ENCODE measurements at regions not wholly inside any gene's neighbourhood (a gene's known extent, or its start where the extent isn't known, plus 50 kb on each side); places are given as distances from the start of the nearest gene placed in this dataset.

GRCh38 chrY:8551323-8551722 lies 785.9 kb upstream of the TSPY4 start:
- TF ChIP-seq ZNF33B (CRISPR knock-in tag; IDR thresholded peaks at IDR 0.05) (no peak), ATF3 (CRISPR knock-in tag; IDR thresholded peaks at IDR 0.05) (no peak), DNMT1 (CRISPR knock-in tag; IDR thresholded peaks at IDR 0.05) (no peak), EHMT2 (IDR thresholded peaks at IDR 0.05; ENCODE audit: borderline replicate concordance, low read depth, low read length) (no peak), REST (IDR thresholded peaks at IDR 0.05; ENCODE audit: borderline replicate concordance in 1 of 2, low read depth in 1 of 2, low read length in 2 of 2) (no peak), ZNF280B (CRISPR knock-in tag; IDR thresholded peaks at IDR 0.05; ENCODE audit: borderline replicate concordance) (no peak), POLR2A (IDR thresholded peaks at IDR 0.05; ENCODE audit: insufficient read depth in 1 of 2, low read depth in 2 of 2, low read length in 2 of 2) (no peak), CTCF (CRISPR knock-in tag; IDR thresholded peaks at IDR 0.05) (no peak), IRF1 (CRISPR knock-in tag; IDR thresholded peaks at IDR 0.05; ENCODE audit: low read depth) (no peak), POLR2AphosphoS5 (IDR thresholded peaks at IDR 0.05; ENCODE audit: low read depth, low read length) (no peak), SALL2 (CRISPR knock-in tag; IDR thresholded peaks at IDR 0.05) (no peak), DPF2 (CRISPR knock-in tag; IDR thresholded peaks at IDR 0.05; ENCODE audit: borderline replicate concordance, low read depth) (no peak)

Data from HepG2 (cell line).